ENCODE measurements at regions not wholly inside any gene's neighbourhood (a gene's known extent, or its start where the extent isn't known, plus 50 kb on each side); places are given as distances from the start of the nearest gene placed in this dataset.

DNA sequence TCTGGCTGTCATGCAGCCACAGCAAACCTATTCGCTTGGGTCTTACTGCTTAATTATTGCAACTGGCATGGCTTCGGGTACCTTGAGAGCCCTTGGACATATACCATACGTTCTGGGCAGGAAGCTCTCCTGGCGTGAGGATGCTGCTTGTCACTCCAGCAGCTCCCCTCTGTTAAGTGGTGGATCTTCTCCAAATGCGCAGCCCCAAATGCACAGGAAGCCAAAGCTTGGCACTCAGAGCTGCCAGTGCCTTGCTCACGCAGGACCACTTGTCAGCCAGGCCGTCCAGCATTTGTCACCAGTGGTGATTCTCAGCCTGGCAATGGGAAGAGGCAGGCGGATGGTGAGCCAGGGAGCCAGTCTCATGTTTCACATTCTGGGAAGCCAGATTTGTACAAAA, 158.6 kb downstream of the KATNAL1 start:
- Histone ChIP-seq H2AFZ (ENCODE audit: low read depth, low read length) (no peak overlapping the region), H3K4me2 (ENCODE audit: insufficient read depth, low read length) (no peak overlapping the region), H3K9ac (replicated peaks; ENCODE audit: extremely low read depth, insufficient read depth, low read length) (no peak overlapping the region), H3K27me3 (ENCODE audit: control insufficient read depth in 2 of 2, insufficient read depth in 2 of 2, low read length in 2 of 2) (no peaks in the 10 kb centered on the region), H3K36me3 (ENCODE audit: control insufficient read depth in 2 of 2, extremely low read depth in 1 of 2, insufficient read depth in 2 of 2, low read length in 2 of 2) (no peaks in the 10 kb centered on the region), H3K27ac (ENCODE audit: insufficient read depth, low read depth, low read length) (no peak overlapping the region), H3K9me3 (replicated peaks; ENCODE audit: control insufficient read depth, insufficient read depth, low read length) (no peaks in the 10 kb centered on the region), H4K20me1 (replicated peaks; ENCODE audit: control insufficient read depth, extremely low read depth, insufficient read depth, low read length) (no peaks in the 10 kb centered on the region), H3K4me3 (replicated peaks in 1 of 3; ENCODE audit: insufficient read depth in 1 of 3, low read depth in 1 of 3, low read length in 3 of 3) (no peak overlapping the region), H3K79me2 (ENCODE audit: control insufficient read depth, insufficient read depth, low read length) (no peaks in the 10 kb centered on the region), H3K9me1 (replicated peaks; ENCODE audit: control insufficient read depth, extremely low read depth, insufficient read depth, low read length) (no peaks in the 10 kb centered on the region), H3K4me1 (ENCODE audit: control insufficient read depth, extremely low read depth, insufficient read depth, low read length) (peaks cover 5% of the 10 kb centered on the region)
- dilution Hi-C loops (cut with MboI; ENCODE audit: extremely low pct_ligation_motif_present, low sequenced_read_pairs) (loop anchor here (25.0 kb wide), 1 partner anchor 189 kb away; no protein-coding TSS in a partner anchor), intact Hi-C loops (cut with micrococcal nuclease) (no loop called here)
- no peak for TF ChIP-seq POLR2A (IDR thresholded peaks at IDR 0.05; ENCODE audit: low read depth, low read length)
- TF ChIP-seq, protein P1, sequence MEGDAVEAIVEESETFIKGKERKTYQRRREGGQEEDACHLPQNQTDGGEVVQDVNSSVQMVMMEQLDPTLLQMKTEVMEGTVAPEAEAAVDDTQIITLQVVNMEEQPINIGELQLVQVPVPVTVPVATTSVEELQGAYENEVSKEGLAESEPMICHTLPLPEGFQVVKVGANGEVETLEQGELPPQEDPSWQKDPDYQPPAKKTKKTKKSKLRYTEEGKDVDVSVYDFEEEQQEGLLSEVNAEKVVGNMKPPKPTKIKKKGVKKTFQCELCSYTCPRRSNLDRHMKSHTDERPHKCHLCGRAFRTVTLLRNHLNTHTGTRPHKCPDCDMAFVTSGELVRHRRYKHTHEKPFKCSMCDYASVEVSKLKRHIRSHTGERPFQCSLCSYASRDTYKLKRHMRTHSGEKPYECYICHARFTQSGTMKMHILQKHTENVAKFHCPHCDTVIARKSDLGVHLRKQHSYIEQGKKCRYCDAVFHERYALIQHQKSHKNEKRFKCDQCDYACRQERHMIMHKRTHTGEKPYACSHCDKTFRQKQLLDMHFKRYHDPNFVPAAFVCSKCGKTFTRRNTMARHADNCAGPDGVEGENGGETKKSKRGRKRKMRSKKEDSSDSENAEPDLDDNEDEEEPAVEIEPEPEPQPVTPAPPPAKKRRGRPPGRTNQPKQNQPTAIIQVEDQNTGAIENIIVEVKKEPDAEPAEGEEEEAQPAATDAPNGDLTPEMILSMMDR (IDR thresholded peaks at IDR 0.05; ENCODE audit: extremely low read depth in 1 of 2, insufficient read depth in 1 of 2, low read depth in 1 of 2, low read length in 2 of 2): no peak
- TF ChIP-seq GATA2 (IDR thresholded peaks at IDR 0.05; ENCODE audit: insufficient read depth, insufficient read length, low read depth, low read length): no peak
- TF ChIP-seq FOS (IDR thresholded peaks at IDR 0.05; ENCODE audit: borderline replicate concordance, insufficient read depth, low read length): no peak
- TF ChIP-seq, protein P2, sequence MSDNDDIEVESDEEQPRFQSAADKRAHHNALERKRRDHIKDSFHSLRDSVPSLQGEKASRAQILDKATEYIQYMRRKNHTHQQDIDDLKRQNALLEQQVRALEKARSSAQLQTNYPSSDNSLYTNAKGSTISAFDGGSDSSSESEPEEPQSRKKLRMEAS (IDR thresholded peaks at IDR 0.05; ENCODE audit: insufficient read depth, insufficient read length): no peak
- TF ChIP-seq POLR2AphosphoS5 (IDR thresholded peaks at IDR 0.05; ENCODE audit: insufficient read depth, low read depth, low read length): no peak
- TF ChIP-seq JUN (IDR thresholded peaks at IDR 0.05; ENCODE audit: borderline replicate concordance, insufficient read depth, insufficient read length, low read depth): no peak
- TF ChIP-seq EZH2 (IDR thresholded peaks at IDR 0.05; ENCODE audit: borderline replicate concordance, low read depth, low read length, severe bottlenecking): no peak
- TF ChIP-seq MYC (IDR thresholded peaks at IDR 0.05; ENCODE audit: low read depth, low read length): no peak
- DNase-seq (ENCODE audit: low read depth, low spot score): no peak
- ChIA-PET CTCF (interaction anchor here (1.7 to 2.2 kb wide), 2 partner anchors 17 to 36 kb away, joined by 4 to 9 read pairs; no protein-coding TSS in a partner anchor), POLR2A (no interaction called here)
- no TSS peak for BruUV-seq (replicated peaks)
- FAIRE-seq: no peak
